HEK293 (cell line): ENCODE measurements at regions not wholly inside any gene's neighbourhood (a gene's known extent, or its start where the extent isn't known, plus 50 kb on each side); places are given as distances from the start of the nearest gene placed in this dataset.
A peak's percentile ranks its signal among the peaks of the same experiment; 100 is the strongest.

Experiments used
- CTCF ChIA-PET: fragments of 350-600 bp; formaldehyde crosslinking; extraction: SDS; loops from one replicate; lab custom pipeline; 2021; ENCODE audit warnings: antibody characterized with exemption; lab: Yijun Ruan, JAX
- POLR2A ChIA-PET: fragments of 300-600 bp; formaldehyde crosslinking; extraction: SDS; loops from one replicate; lab custom pipeline; 2020; ENCODE audit warnings: antibody characterized with exemption, inconsistent platforms; lab: Yijun Ruan, JAX
- H3K27ac ChIP-seq: fragments of 200-500 bp; sonication (Bioruptor generic); 2 replicates; pipeline ENCODE4 v1.5.1; 2014; ENCODE audit warnings: low read depth, low read length, control low read depth, inconsistent platforms; ENCODE audit errors: extremely low read depth
- H3K36me3 ChIP-seq, 2 experiments: fragments of 200-500 bp in 1 of 2; sonication (Bioruptor generic) in 1 of 2; 1 replicate in 1 of 2; 2 replicates in 1 of 2; pipeline ENCODE4 v1.5.1; 2014 to 2017; ENCODE audit warnings: inconsistent platforms in 2 of 2, low read length in 2 of 2; ENCODE audit not compliant: control insufficient read depth in 2 of 2, insufficient read depth in 1 of 2
- H3K4me1 ChIP-seq: fragments of 200-500 bp; sonication (Bioruptor generic); 2 replicates; pipeline ENCODE4 v1.5.1; 2014; ENCODE audit warnings: mild to moderate bottlenecking, low read length, inconsistent platforms; ENCODE audit not compliant: control insufficient read depth, insufficient read depth
- H3K4me3 ChIP-seq: 2 replicates; pipeline ENCODE4 v1.5.1; 2011; ENCODE audit warnings: low read depth, mild to moderate bottlenecking, control low read depth, low read length, moderate library complexity
- H3K9me3 ChIP-seq: fragments of 200-500 bp; sonication (Bioruptor generic); 2 replicates; pipeline ENCODE4 v1.5.1; 2014; ENCODE audit warnings: low read depth, low read length, inconsistent platforms; ENCODE audit not compliant: control insufficient read depth, insufficient read depth
- ATF2 ChIP-seq: fragments of 450-650 bp; formaldehyde crosslinking; IDR thresholded peaks from 2 replicates; pipeline ENCODE4 v1.5.1; 2016; ENCODE audit warnings: missing biosample characterization, missing genetic modification characterization, low read depth
- BCL11B ChIP-seq: fragments of 450-650 bp; formaldehyde crosslinking; IDR thresholded peaks from 2 replicates; pipeline ENCODE4 v1.5.1; 2016; ENCODE audit warnings: low read depth, missing biosample characterization, missing genetic modification characterization
- GFI1B ChIP-seq: fragments of 450-650 bp; formaldehyde crosslinking; IDR thresholded peaks from 2 replicates; pipeline ENCODE4 v1.5.1; 2016; ENCODE audit warnings: missing biosample characterization, missing genetic modification characterization
- MEIS1 ChIP-seq: sonication (generic); formaldehyde crosslinking; IDR thresholded peaks from 2 replicates; pipeline ENCODE4 v1.8.1; 2022; ENCODE audit warnings: missing genetic modification reagents, mild to moderate bottlenecking, borderline replicate concordance
- PRDM6 ChIP-seq: fragments of 450-650 bp; formaldehyde crosslinking; IDR thresholded peaks from 2 replicates; pipeline ENCODE4 v1.5.1; 2017; ENCODE audit warnings: missing biosample characterization, missing genetic modification characterization
- REPIN1 ChIP-seq: fragments of 450-650 bp; formaldehyde crosslinking; IDR thresholded peaks from 2 replicates; pipeline ENCODE4 v1.5.1; 2017; ENCODE audit warnings: missing biosample characterization, missing genetic modification characterization, low read depth
- TSHZ1 ChIP-seq: fragments of 450-650 bp; formaldehyde crosslinking; IDR thresholded peaks from 2 replicates; pipeline ENCODE4 v1.5.1; 2016; ENCODE audit warnings: missing biosample characterization, missing genetic modification characterization, borderline replicate concordance
- ZBTB1 ChIP-seq: fragments of 450-650 bp; formaldehyde crosslinking; IDR thresholded peaks from 2 replicates; pipeline ENCODE4 v1.5.1; 2016; ENCODE audit warnings: missing biosample characterization, missing genetic modification characterization
- ZBTB21 ChIP-seq: fragments of 450-650 bp; formaldehyde crosslinking; IDR thresholded peaks from 2 replicates; pipeline ENCODE4 v1.5.1; 2017; ENCODE audit warnings: missing biosample characterization, missing genetic modification characterization
- ZBTB7A ChIP-seq: fragments of 450-650 bp; formaldehyde crosslinking; IDR thresholded peaks from 2 replicates; pipeline ENCODE4 v1.5.1; 2016; ENCODE audit warnings: low read depth, missing biosample characterization, missing genetic modification characterization
- ZNF19 ChIP-seq: fragments of 450-650 bp; formaldehyde crosslinking; IDR thresholded peaks from 2 replicates; pipeline ENCODE4; 2016; ENCODE audit warnings: missing biosample characterization, missing genetic modification characterization, low read depth
- ZNF214 ChIP-seq: fragments of 450-650 bp; formaldehyde crosslinking; IDR thresholded peaks from 2 replicates; pipeline ENCODE4 v1.5.1; 2017; ENCODE audit warnings: missing biosample characterization, mild to moderate bottlenecking, missing genetic modification characterization, borderline replicate concordance
- ZNF266 ChIP-seq: fragments of 450-650 bp; formaldehyde crosslinking; IDR thresholded peaks from 2 replicates; pipeline ENCODE4 v1.5.1; 2016; ENCODE audit warnings: missing biosample characterization, missing genetic modification characterization, low read depth
- ZNF274 ChIP-seq, 2 experiments: fragments of 200-500 bp in 1 of 2; fragments of 450-650 bp in 1 of 2; sonication (Bioruptor generic) in 1 of 2; formaldehyde crosslinking in 1 of 2; IDR thresholded peaks; 2 replicates each; pipeline versions ENCODE4 v1.5.1 to v1.6.1; 2014 to 2016; ENCODE audit warnings: borderline replicate concordance in 1 of 2, inconsistent platforms in 1 of 2, low read length in 1 of 2, missing biosample characterization in 1 of 2, missing genetic modification characterization in 1 of 2
- ZNF335 ChIP-seq: fragments of 450-650 bp; formaldehyde crosslinking; conservative IDR thresholded peaks from 2 replicates; pipeline ENCODE4 v1.5.1; 2016; ENCODE audit warnings: missing biosample characterization, missing genetic modification characterization
- ZNF341 ChIP-seq: fragments of 450-650 bp; formaldehyde crosslinking; IDR thresholded peaks from 2 replicates; pipeline ENCODE4; 2016; ENCODE audit warnings: low read depth, missing biosample characterization, missing genetic modification characterization
- ZNF37A ChIP-seq: fragments of 450-650 bp; IDR thresholded peaks from 2 replicates; pipeline ENCODE4 v1.5.1; 2018; ENCODE audit warnings: missing biosample characterization, missing genetic modification characterization
- ZNF585B ChIP-seq: fragments of 450-650 bp; formaldehyde crosslinking; IDR thresholded peaks from 2 replicates; pipeline ENCODE4 v1.5.1; 2016; ENCODE audit warnings: missing biosample characterization, missing genetic modification characterization
- ZNF600 ChIP-seq: fragments of 450-650 bp; formaldehyde crosslinking; IDR thresholded peaks from 2 replicates; pipeline ENCODE4 v1.5.1; 2016; ENCODE audit warnings: missing biosample characterization, missing genetic modification characterization
- ZNF658 ChIP-seq: fragments of 450-650 bp; formaldehyde crosslinking; IDR thresholded peaks from 2 replicates; pipeline ENCODE4; 2016; ENCODE audit warnings: missing biosample characterization, missing genetic modification characterization
- ZNF660 ChIP-seq: fragments of 450-650 bp; IDR thresholded peaks from 2 replicates; pipeline ENCODE4 v1.5.1; 2018; ENCODE audit warnings: missing biosample characterization, mild to moderate bottlenecking, missing genetic modification characterization
- ZSCAN30 ChIP-seq: fragments of 450-650 bp; IDR thresholded peaks from 2 replicates; pipeline ENCODE4 v1.5.1; 2018; ENCODE audit warnings: missing biosample characterization, mild to moderate bottlenecking, missing genetic modification characterization, moderate library complexity

- TF ChIP-seq ZNF19 (tag by site-specific recombination) (no peak), ZNF341 (tag by site-specific recombination) (no peak)
These were observed 624.6 kb upstream of the TECRL start (continued) for GRCh38 chr4:65033899-65034298.

GRCh38 chr4:65028592-65028991 is 619.3 kb upstream of the TECRL start:
- TF ChIP-seq ZNF341 (tag by site-specific recombination) (no peak), ATF2 (tag by site-specific recombination) (peak; percentile 55; the same call in 1 of the 2 replicates), ZNF658 (no peak)
- POLR2A ChIA-PET: no interaction called here
- CTCF ChIA-PET: interaction anchor here (1.5 kb wide), 1 partner anchor 20 kb away, joined by 4 read pairs; no protein-coding TSS in a partner anchor
- H3K4me3 ChIP-seq: no peak overlapping the region
- no peaks in the 10 kb centered on the region for H3K9me3 ChIP-seq
- H3K4me1 ChIP-seq: no peaks in the 10 kb centered on the region
- no peak overlapping the region for H3K27ac ChIP-seq
- no peaks in the 10 kb centered on the region for H3K36me3 ChIP-seq

- CTCF ChIA-PET: no interaction called here
- Histone ChIP-seq H3K4me3 (no peak overlapping the region), H3K36me3 (no peaks in the 10 kb centered on the region), H3K27ac (no peak overlapping the region), H3K9me3 (no peaks in the 10 kb centered on the region), H3K4me1 (no peaks in the 10 kb centered on the region)
- POLR2A ChIA-PET: no interaction called here
- no peak for TF ChIP-seq ZBTB7A (tag by site-specific recombination)
- TF ChIP-seq BCL11B (tag by site-specific recombination): no peak
- TF ChIP-seq REPIN1: no peak
- no peak for TF ChIP-seq MEIS1 (CRISPR knock-in tag)
- no peak for TF ChIP-seq ZNF37A (tag by site-specific recombination)
- no peak for TF ChIP-seq ZSCAN30 (tag by site-specific recombination)
- TF ChIP-seq ZBTB21 (tag by site-specific recombination): no peak
These were observed 614.8 kb upstream of the TECRL start for GRCh38 chr4:65023883-65024670.

GRCh38 chr4:65023081-65023480 is 613.8 kb upstream of the TECRL start:
- H3K27ac ChIP-seq: no peak overlapping the region
- POLR2A ChIA-PET: no interaction called here
- H3K4me3 ChIP-seq: no peak overlapping the region
- TF ChIP-seq TSHZ1 (tag by site-specific recombination) (no peak), GFI1B (no peak), ZNF335 (tag by site-specific recombination) (no peak), ZNF266 (no peak), ZNF274 (IDR thresholded peaks at IDR 0.05; ENCODE audit: low read length) (no peak), ZNF274 (tag by site-specific recombination; IDR thresholded peaks at IDR 0.05; ENCODE audit: borderline replicate concordance) (no peak), ZBTB1 (tag by site-specific recombination) (no peak), ZNF660 (no peak), ZNF585B (no peak), ZNF214 (tag by site-specific recombination) (no peak), PRDM6 (no peak), ZNF600 (tag by site-specific recombination) (no peak)

More at GRCh38 chr4:65023081-65023480, 613.8 kb upstream of the TECRL start:
- Histone ChIP-seq H3K9me3 (no peaks in the 10 kb centered on the region), H3K36me3 (no peaks in the 10 kb centered on the region), H3K4me1 (no peaks in the 10 kb centered on the region)
- CTCF ChIA-PET: interaction anchor here (1.5 kb wide), 1 partner anchor 15 kb away, joined by 3 read pairs; no protein-coding TSS in a partner anchor
